ENCODE measurements at regions not wholly inside any gene's neighbourhood (a gene's known extent, or its start where the extent isn't known, plus 50 kb on each side); places are given as distances from the start of the nearest gene placed in this dataset.
"Not testable (repeated sequence)": the region's sequence is repeated elsewhere in the genome, so short reads cannot be mapped to it uniquely, and the experiment has no call there.

- not testable (repeated sequence) for H3K36me3 ChIP-seq (ENCODE audit: control insufficient read depth in 3 of 3, insufficient read depth in 2 of 3, low read depth in 1 of 3, low read length in 3 of 3); H3K9me3 ChIP-seq (ENCODE audit: control insufficient read depth in 2 of 2, insufficient read depth in 1 of 2, low read depth in 1 of 2, low read length in 1 of 2); H3K4me3 ChIP-seq (ENCODE audit: low read depth in 1 of 3, low read length in 3 of 3); FAIRE-seq; DNase-seq; H3K4me1 ChIP-seq (ENCODE audit: control insufficient read depth in 3 of 3, insufficient read depth in 2 of 3, low read depth in 1 of 3, low read length in 2 of 3); H3K27me3 ChIP-seq (ENCODE audit: control insufficient read depth in 3 of 3, insufficient read depth in 3 of 3, low read length in 3 of 3); H3K27ac ChIP-seq (ENCODE audit: low read depth in 1 of 3, low read length in 2 of 3)
- 86 to 94% (median 90%) methylated on average over 2 of the region's 2 CpGs for WGBS, 3 donors
Measured at GRCh38 chr15:99810663-99811062, 77.4 kb upstream of the LYSMD4 start.

- not testable (repeated sequence) for FAIRE-seq; H3K9me3 ChIP-seq (ENCODE audit: control insufficient read depth in 2 of 2, insufficient read depth in 1 of 2, low read depth in 1 of 2, low read length in 1 of 2); DNase-seq; H3K36me3 ChIP-seq (ENCODE audit: control insufficient read depth in 3 of 3, insufficient read depth in 2 of 3, low read depth in 1 of 3, low read length in 3 of 3); H3K4me3 ChIP-seq (ENCODE audit: low read depth in 1 of 3, low read length in 3 of 3); H3K27ac ChIP-seq (ENCODE audit: low read depth in 1 of 3, low read length in 2 of 3); H3K4me1 ChIP-seq (ENCODE audit: control insufficient read depth in 3 of 3, insufficient read depth in 2 of 3, low read depth in 1 of 3, low read length in 2 of 3); H3K27me3 ChIP-seq (ENCODE audit: control insufficient read depth in 3 of 3, insufficient read depth in 3 of 3, low read length in 3 of 3)
- 91 to 93% (median 92%) methylated on average over 25 to 33 of the region's 33 CpGs for WGBS, 3 donors
Measured at GRCh38 chr15:99799854-99800250, 66.6 kb upstream of the LYSMD4 start.

GRCh38 chr15:99799182-99799853 is 66.1 kb upstream of the LYSMD4 start:
- DNase-seq; FAIRE-seq; H3K27ac ChIP-seq (ENCODE audit: low read depth in 1 of 3, low read length in 2 of 3); H3K27me3 ChIP-seq (ENCODE audit: control insufficient read depth in 3 of 3, insufficient read depth in 3 of 3, low read length in 3 of 3); H3K4me3 ChIP-seq (ENCODE audit: low read depth in 1 of 3, low read length in 3 of 3); H3K36me3 ChIP-seq (ENCODE audit: control insufficient read depth in 3 of 3, insufficient read depth in 2 of 3, low read depth in 1 of 3, low read length in 3 of 3); H3K9me3 ChIP-seq (ENCODE audit: control insufficient read depth in 2 of 2, insufficient read depth in 1 of 2, low read depth in 1 of 2, low read length in 1 of 2); H3K4me1 ChIP-seq (ENCODE audit: control insufficient read depth in 3 of 3, insufficient read depth in 2 of 3, low read depth in 1 of 3, low read length in 2 of 3): not testable (repeated sequence)
- WGBS, 3 donors: 89 to 92% (median 91%) methylated on average over 23 to 25 of the region's 26 CpGs

GRCh38 chr15:99796940-99797870 is 64.0 kb upstream of the LYSMD4 start:
- FAIRE-seq; H3K36me3 ChIP-seq (ENCODE audit: control insufficient read depth in 3 of 3, insufficient read depth in 2 of 3, low read depth in 1 of 3, low read length in 3 of 3); H3K9me3 ChIP-seq (ENCODE audit: control insufficient read depth in 2 of 2, insufficient read depth in 1 of 2, low read depth in 1 of 2, low read length in 1 of 2); H3K4me3 ChIP-seq (ENCODE audit: low read depth in 1 of 3, low read length in 3 of 3); DNase-seq; H3K27ac ChIP-seq (ENCODE audit: low read depth in 1 of 3, low read length in 2 of 3); H3K4me1 ChIP-seq (ENCODE audit: control insufficient read depth in 3 of 3, insufficient read depth in 2 of 3, low read depth in 1 of 3, low read length in 2 of 3); H3K27me3 ChIP-seq (ENCODE audit: control insufficient read depth in 3 of 3, insufficient read depth in 3 of 3, low read length in 3 of 3): not testable (repeated sequence)
- 72 to 77% (median 72%) methylated on average over 9 to 16 of the region's 21 CpGs for WGBS, 3 donors

- FAIRE-seq; H3K4me3 ChIP-seq (ENCODE audit: low read depth in 1 of 3, low read length in 3 of 3); H3K4me1 ChIP-seq (ENCODE audit: control insufficient read depth in 3 of 3, insufficient read depth in 2 of 3, low read depth in 1 of 3, low read length in 2 of 3); DNase-seq; H3K36me3 ChIP-seq (ENCODE audit: control insufficient read depth in 3 of 3, insufficient read depth in 2 of 3, low read depth in 1 of 3, low read length in 3 of 3); H3K27me3 ChIP-seq (ENCODE audit: control insufficient read depth in 3 of 3, insufficient read depth in 3 of 3, low read length in 3 of 3); H3K27ac ChIP-seq (ENCODE audit: low read depth in 1 of 3, low read length in 2 of 3); H3K9me3 ChIP-seq (ENCODE audit: control insufficient read depth in 2 of 2, insufficient read depth in 1 of 2, low read depth in 1 of 2, low read length in 1 of 2): not testable (repeated sequence)
- WGBS, 3 donors: 84 to 90% (median 86%) methylated on average over 21 of the region's 22 CpGs
Measured at GRCh38 chr15:99791881-99792807, 58.9 kb upstream of the LYSMD4 start.

- FAIRE-seq; DNase-seq; H3K27ac ChIP-seq (ENCODE audit: low read depth in 1 of 3, low read length in 2 of 3); H3K36me3 ChIP-seq (ENCODE audit: control insufficient read depth in 3 of 3, insufficient read depth in 2 of 3, low read depth in 1 of 3, low read length in 3 of 3); H3K4me3 ChIP-seq (ENCODE audit: low read depth in 1 of 3, low read length in 3 of 3); H3K9me3 ChIP-seq (ENCODE audit: control insufficient read depth in 2 of 2, insufficient read depth in 1 of 2, low read depth in 1 of 2, low read length in 1 of 2); H3K4me1 ChIP-seq (ENCODE audit: control insufficient read depth in 3 of 3, insufficient read depth in 2 of 3, low read depth in 1 of 3, low read length in 2 of 3); H3K27me3 ChIP-seq (ENCODE audit: control insufficient read depth in 3 of 3, insufficient read depth in 3 of 3, low read length in 3 of 3): not testable (repeated sequence)
- whole genome bisulfite sequencing, 3 donors: 79 to 96% (median 79%) methylated on average over 7 of the region's 7 CpGs
Measured at GRCh38 chr15:99790751-99791150, 57.5 kb upstream of the LYSMD4 start.

- FAIRE-seq: no peak
- H3K4me3 ChIP-seq (ENCODE audit: low read depth in 1 of 3, low read length in 3 of 3): no peak overlapping the region
- DNase-seq: no peak
- H3K36me3 ChIP-seq (ENCODE audit: control insufficient read depth in 3 of 3, insufficient read depth in 2 of 3, low read depth in 1 of 3, low read length in 3 of 3): no peaks in the 10 kb centered on the region
- 67 to 77% (median 69%) methylated on average over 2 of the region's 2 CpGs for WGBS, 3 donors
- H3K27ac ChIP-seq (ENCODE audit: low read depth in 1 of 3, low read length in 2 of 3): no peak overlapping the region
- H3K27me3 ChIP-seq (ENCODE audit: control insufficient read depth in 3 of 3, insufficient read depth in 3 of 3, low read length in 3 of 3): no peaks in the 10 kb centered on the region
- H3K9me3 ChIP-seq (ENCODE audit: control insufficient read depth in 2 of 2, insufficient read depth in 1 of 2, low read depth in 1 of 2, low read length in 1 of 2): no peaks in the 10 kb centered on the region
- H3K4me1 ChIP-seq (ENCODE audit: control insufficient read depth in 3 of 3, insufficient read depth in 2 of 3, low read depth in 1 of 3, low read length in 2 of 3): no peaks in the 10 kb centered on the region
Measured at GRCh38 chr15:99788156-99788555, 54.9 kb upstream of the LYSMD4 start.

GRCh38 chr15:99784800-99785199 is 51.6 kb upstream of the LYSMD4 start:
- H3K36me3 ChIP-seq (ENCODE audit: control insufficient read depth in 3 of 3, insufficient read depth in 2 of 3, low read depth in 1 of 3, low read length in 3 of 3); FAIRE-seq; DNase-seq; H3K4me1 ChIP-seq (ENCODE audit: control insufficient read depth in 3 of 3, insufficient read depth in 2 of 3, low read depth in 1 of 3, low read length in 2 of 3); H3K27me3 ChIP-seq (ENCODE audit: control insufficient read depth in 3 of 3, insufficient read depth in 3 of 3, low read length in 3 of 3); H3K27ac ChIP-seq (ENCODE audit: low read depth in 1 of 3, low read length in 2 of 3); H3K4me3 ChIP-seq (ENCODE audit: low read depth in 1 of 3, low read length in 3 of 3); H3K9me3 ChIP-seq (ENCODE audit: control insufficient read depth in 2 of 2, insufficient read depth in 1 of 2, low read depth in 1 of 2, low read length in 1 of 2): not testable (repeated sequence)
- 86 to 89% (median 86%) methylated on average over 1 of the region's 1 CpG for WGBS, 3 donors

All from small intestine (tissue), 7 donors.